Thyroid gland (tissue), 4 donors: ENCODE measurements at regions not wholly inside any gene's neighbourhood (a gene's known extent, or its start where the extent isn't known, plus 50 kb on each side); places are given as distances from the start of the nearest gene placed in this dataset.

Experiments used
- DNase-seq, 2 donors: peaks; one replicate each; pipeline ENCODE4 v3.0.0-alpha.2; 2019
- H3K27ac ChIP-seq, 3 donors: fragments of 200-600 bp; sonication (generic); 1 replicate in 2 of 3; 2 replicates in 1 of 3; pipeline ENCODE4 v1.5.1; 2016 to 2019; ENCODE audit warnings: mild to moderate bottlenecking in 1 of 3, moderate library complexity in 1 of 3
- H3K27me3 ChIP-seq: fragments of 200-600 bp; sonication (generic); one replicate; pipeline ENCODE4 v1.5.1; 2019
- H3K36me3 ChIP-seq, 2 donors: fragments of 200-600 bp; sonication (generic); one replicate each; pipeline ENCODE4 v1.5.1; 2016 to 2019
- H3K4me1 ChIP-seq, 2 donors: fragments of 200-600 bp; sonication (generic); one replicate each; pipeline ENCODE4 v1.5.1; 2017 to 2019
- H3K4me3 ChIP-seq, 3 donors: fragments of 200-600 bp; sonication (generic); replicated peaks in 1 of 3; 1 replicate in 2 of 3; 2 replicates in 1 of 3; pipeline ENCODE4 v1.5.1; 2016; ENCODE audit warnings: mild to moderate bottlenecking in 1 of 3
- H3K9me3 ChIP-seq: fragments of 200-600 bp; sonication (generic); one replicate; pipeline ENCODE4 v1.5.1; 2017
- POLR2A ChIP-seq, 2 donors: fragments of 450-650 bp; IDR thresholded peaks; one replicate each; pipeline ENCODE4 v1.6.1; 2017; ENCODE audit warnings: antibody characterized with exemption in 2 of 2, mild to moderate bottlenecking in 2 of 2, moderate library complexity in 1 of 2
- WGBS, 2 donors: methylation state at CpG; one replicate each; pipeline ENCODE4 v1.1.5; 2017; 5-methylcytosine and 5-hydroxymethylcytosine counted together
- intact Hi-C: fragments of 100-400 bp; cut with DNase I; formaldehyde crosslinking; loops from one replicate; pipeline ENCODE4 v1.15.1; 2023
- TF ChIP-seq, protein P1 (sequence below), 6 experiments: fragments of 200-600 bp in 3 of 6; fragments of 450-650 bp in 3 of 6; sonication (generic) in 3 of 6; IDR thresholded peaks; one replicate each; pipeline ENCODE4 v1.5.1; 2016 to 2019; ENCODE audit warnings: antibody characterized with exemption in 6 of 6, mild to moderate bottlenecking in 2 of 6, inconsistent platforms in 1 of 6, moderate library complexity in 1 of 6

- H3K4me1 ChIP-seq: no peaks in the 10 kb centered on the region
- no peaks in the 10 kb centered on the region for H3K27me3 ChIP-seq
- no peak overlapping the region for H3K4me3 ChIP-seq
- no peaks in the 10 kb centered on the region for H3K9me3 ChIP-seq
- H3K27ac ChIP-seq: no peak overlapping the region
- no peak for DNase-seq
- no peak for TF ChIP-seq POLR2A (IDR thresholded peaks at IDR 0.05)
- TF ChIP-seq, protein P1, sequence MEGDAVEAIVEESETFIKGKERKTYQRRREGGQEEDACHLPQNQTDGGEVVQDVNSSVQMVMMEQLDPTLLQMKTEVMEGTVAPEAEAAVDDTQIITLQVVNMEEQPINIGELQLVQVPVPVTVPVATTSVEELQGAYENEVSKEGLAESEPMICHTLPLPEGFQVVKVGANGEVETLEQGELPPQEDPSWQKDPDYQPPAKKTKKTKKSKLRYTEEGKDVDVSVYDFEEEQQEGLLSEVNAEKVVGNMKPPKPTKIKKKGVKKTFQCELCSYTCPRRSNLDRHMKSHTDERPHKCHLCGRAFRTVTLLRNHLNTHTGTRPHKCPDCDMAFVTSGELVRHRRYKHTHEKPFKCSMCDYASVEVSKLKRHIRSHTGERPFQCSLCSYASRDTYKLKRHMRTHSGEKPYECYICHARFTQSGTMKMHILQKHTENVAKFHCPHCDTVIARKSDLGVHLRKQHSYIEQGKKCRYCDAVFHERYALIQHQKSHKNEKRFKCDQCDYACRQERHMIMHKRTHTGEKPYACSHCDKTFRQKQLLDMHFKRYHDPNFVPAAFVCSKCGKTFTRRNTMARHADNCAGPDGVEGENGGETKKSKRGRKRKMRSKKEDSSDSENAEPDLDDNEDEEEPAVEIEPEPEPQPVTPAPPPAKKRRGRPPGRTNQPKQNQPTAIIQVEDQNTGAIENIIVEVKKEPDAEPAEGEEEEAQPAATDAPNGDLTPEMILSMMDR (IDR thresholded peaks at IDR 0.05): no peak
- H3K36me3 ChIP-seq: no peaks in the 10 kb centered on the region
- intact Hi-C loops: no loop called here
Measured at GRCh38 chr10:108005627-108006026, 841.1 kb upstream of the SORCS1 start.

GRCh38 chr10:108003576-108003975 is 839.1 kb upstream of the SORCS1 start:
- H3K4me3 ChIP-seq: no peak overlapping the region
- TF ChIP-seq, protein P1 (IDR thresholded peaks at IDR 0.05): no peak
- no peak for TF ChIP-seq POLR2A (IDR thresholded peaks at IDR 0.05)
- H3K36me3 ChIP-seq: no peaks in the 10 kb centered on the region
- H3K9me3 ChIP-seq: no peaks in the 10 kb centered on the region
- no peak overlapping the region for H3K27ac ChIP-seq
- DNase-seq: no peak
- intact Hi-C loops: no loop called here
- no peaks in the 10 kb centered on the region for H3K4me1 ChIP-seq
- H3K27me3 ChIP-seq: no peaks in the 10 kb centered on the region

DNA sequence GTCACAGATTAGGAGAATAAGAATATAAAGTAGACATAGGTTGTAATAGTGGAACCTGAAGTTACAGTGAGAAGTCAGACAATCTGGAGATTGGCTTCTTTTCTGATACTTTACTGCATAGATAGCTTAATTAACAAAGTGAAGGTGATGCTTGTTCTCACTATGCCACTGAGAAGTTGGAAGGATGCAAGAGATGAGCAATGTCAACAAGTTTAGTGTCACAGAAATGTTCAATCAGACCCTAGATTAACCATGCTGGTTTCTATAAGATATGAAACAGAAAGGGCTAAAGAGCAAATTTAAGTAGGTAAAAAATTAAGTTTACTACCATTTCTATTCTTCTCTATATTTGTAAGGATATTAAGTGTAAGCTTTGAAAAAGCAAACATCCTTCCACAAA is 838.6 kb upstream of the SORCS1 start:
- DNase-seq: no peak
- Histone ChIP-seq H3K36me3 (no peaks in the 10 kb centered on the region), H3K4me3 (no peak overlapping the region), H3K27ac (no peak overlapping the region), H3K9me3 (no peaks in the 10 kb centered on the region), H3K27me3 (no peaks in the 10 kb centered on the region), H3K4me1 (no peaks in the 10 kb centered on the region)
- intact Hi-C loops: no loop called here
- no peak for TF ChIP-seq POLR2A (IDR thresholded peaks at IDR 0.05)
- TF ChIP-seq, protein P1 (IDR thresholded peaks at IDR 0.05): no peak

GRCh38 chr10:108000365-108000764 is 835.9 kb upstream of the SORCS1 start:
- Histone ChIP-seq H3K27ac (no peak overlapping the region), H3K4me3 (no peak overlapping the region), H3K4me1 (no peaks in the 10 kb centered on the region), H3K27me3 (no peaks in the 10 kb centered on the region), H3K9me3 (no peaks in the 10 kb centered on the region), H3K36me3 (no peaks in the 10 kb centered on the region)
- TF ChIP-seq POLR2A (IDR thresholded peaks at IDR 0.05): no peak
- TF ChIP-seq, protein P1 (IDR thresholded peaks at IDR 0.05): no peak
- no peak for DNase-seq
- intact Hi-C loops: no loop called here
- WGBS, 2 donors: 88 to 96% methylated on average over 1 of the region's 1 CpG

- Histone ChIP-seq H3K36me3 (no peaks in the 10 kb centered on the region), H3K9me3 (no peaks in the 10 kb centered on the region), H3K27ac (no peak overlapping the region), H3K4me1 (no peaks in the 10 kb centered on the region), H3K27me3 (no peaks in the 10 kb centered on the region), H3K4me3 (no peak overlapping the region)
- intact Hi-C loops: no loop called here
- TF ChIP-seq, protein P1 (IDR thresholded peaks at IDR 0.05): no peak
- TF ChIP-seq POLR2A (IDR thresholded peaks at IDR 0.05): no peak
- WGBS, 2 donors: 63 to 66% methylated on average over 3 of the region's 3 CpGs
- no peak for DNase-seq
Measured at GRCh38 chr10:107994621-107995270, 830.2 kb upstream of the SORCS1 start.
